ENCODE measurements at regions not wholly inside any gene's neighbourhood (a gene's known extent, or its start where the extent isn't known, plus 50 kb on each side); places are given as distances from the start of the nearest gene placed in this dataset.

DNA sequence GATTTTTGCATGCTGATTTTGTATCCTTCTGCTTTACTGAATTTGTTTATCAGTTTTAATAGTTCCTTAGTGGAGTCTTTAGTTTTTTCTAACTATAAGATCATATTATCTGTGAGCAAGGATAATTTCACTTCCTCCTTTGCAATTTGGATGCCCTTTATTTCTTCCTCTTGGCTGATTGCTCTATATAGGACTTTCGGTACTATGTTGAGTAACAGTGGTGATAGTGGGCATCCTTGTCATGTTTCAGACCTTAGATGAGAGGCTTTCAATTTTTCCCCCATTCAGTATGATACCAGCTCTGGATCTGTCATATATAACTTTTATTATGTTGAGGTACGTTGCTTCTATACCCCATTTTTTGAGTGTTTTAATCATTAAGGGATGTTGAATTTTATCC is 224.5 kb upstream of the CNTNAP4 start:
- TF ChIP-seq CTCF (conservative IDR thresholded peaks at IDR 0.05) (no peak), EZH2 (IDR thresholded peaks at IDR 0.05; ENCODE audit: low read depth) (no peak)
